ENCODE measurements at regions not wholly inside any gene's neighbourhood (a gene's known extent, or its start where the extent isn't known, plus 50 kb on each side); places are given as distances from the start of the nearest gene placed in this dataset.

DNA sequence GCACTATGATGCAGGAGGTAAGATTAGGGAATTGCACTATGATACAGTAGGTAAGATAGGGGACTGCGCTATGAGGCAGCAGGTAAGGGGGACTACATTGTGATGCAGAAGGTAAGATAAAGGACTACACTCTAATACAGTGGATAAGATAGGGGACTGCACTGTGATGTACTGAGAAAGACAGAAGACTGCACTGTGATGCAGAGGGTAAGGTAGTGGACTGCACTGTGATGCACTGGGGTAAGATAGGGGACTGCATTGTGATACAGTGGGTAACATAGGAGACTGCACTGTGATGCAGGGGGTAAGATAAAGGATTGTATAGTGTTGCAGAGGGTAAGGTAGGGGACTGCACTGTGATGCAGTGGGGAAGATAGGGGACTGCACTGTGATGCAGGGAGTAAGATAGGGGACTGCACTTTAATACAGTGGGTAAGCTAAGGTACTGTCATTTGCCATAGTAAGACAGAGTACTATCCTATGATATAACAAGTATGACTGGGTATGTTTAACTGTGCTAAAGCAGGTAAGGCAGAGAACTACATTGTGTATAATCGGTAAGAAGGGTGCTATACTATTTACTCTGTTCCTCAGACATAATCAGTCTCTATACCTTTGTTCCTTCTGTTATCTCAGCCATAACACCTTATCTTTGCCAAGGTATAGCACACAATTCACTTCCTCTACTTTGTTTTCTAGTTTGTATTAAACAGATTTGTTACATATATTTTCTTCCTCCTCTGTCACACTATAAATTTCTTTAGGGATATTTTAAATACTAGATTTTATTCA, 208.5 kb downstream of the BARHL2 start:
- no peaks in the 10 kb centered on the region for H3K27me3 ChIP-seq (ENCODE audit: low read length)
- no peaks in the 10 kb centered on the region for H3K9me3 ChIP-seq (ENCODE audit: insufficient read depth, low read length)
- no peak overlapping the region for H3K4me2 ChIP-seq (ENCODE audit: low read depth, low read length, poor library complexity, severe bottlenecking)
- H3K9ac ChIP-seq (ENCODE audit: low read length): no peak overlapping the region
- H2AFZ ChIP-seq (ENCODE audit: low read depth, low read length, severe bottlenecking): no peak overlapping the region
- H3K9me2 ChIP-seq (replicated peaks; ENCODE audit: insufficient read depth, low read length): no peaks in the 10 kb centered on the region
- H3K4me3 ChIP-seq (ENCODE audit: insufficient read depth, low read length, poor library complexity, severe bottlenecking): no peak overlapping the region
- no peaks in the 10 kb centered on the region for H3K36me3 ChIP-seq (ENCODE audit: low read length)
- no peak for TF ChIP-seq EZH2phosphoT487 (conservative IDR thresholded peaks at IDR 0.05; ENCODE audit: low read length)
- no peak for TF ChIP-seq CTCF (IDR thresholded peaks at IDR 0.05; ENCODE audit: insufficient read depth, low read length, poor library complexity, severe bottlenecking)
- H3F3A ChIP-seq (ENCODE audit: insufficient read depth): no peaks in the 10 kb centered on the region
- H3K27ac ChIP-seq (ENCODE audit: low read depth, low read length): no peak overlapping the region
- H3K79me2 ChIP-seq (ENCODE audit: insufficient read depth, low read length): no peaks in the 10 kb centered on the region
- H4K20me1 ChIP-seq (ENCODE audit: low read depth, low read length): no peaks in the 10 kb centered on the region

DNA sequence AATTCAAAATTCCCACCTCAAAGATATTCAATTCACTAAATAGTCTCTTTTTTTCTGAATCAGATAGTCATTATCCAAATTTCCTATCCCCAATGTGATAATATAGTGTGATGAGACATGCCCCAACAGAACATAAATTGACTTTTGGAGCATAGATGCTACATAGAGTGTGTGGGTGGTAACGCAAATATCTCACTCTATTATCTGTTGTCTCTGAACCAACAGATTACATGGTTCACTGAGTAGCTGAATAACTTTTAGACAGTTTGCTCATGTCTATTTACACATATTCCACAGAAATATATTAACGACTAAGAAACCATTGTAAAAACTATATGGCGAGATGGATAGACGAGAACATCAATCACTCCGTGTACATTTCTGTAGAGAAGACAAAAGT, 209.9 kb downstream of the BARHL2 start:
- Histone ChIP-seq H2AFZ (ENCODE audit: low read depth, low read length, severe bottlenecking) (no peak overlapping the region), H4K20me1 (ENCODE audit: low read depth, low read length) (no peaks in the 10 kb centered on the region), H3K4me3 (ENCODE audit: insufficient read depth, low read length, poor library complexity, severe bottlenecking) (no peak overlapping the region), H3K36me3 (ENCODE audit: low read length) (no peaks in the 10 kb centered on the region), H3F3A (ENCODE audit: insufficient read depth) (no peaks in the 10 kb centered on the region), H3K27me3 (ENCODE audit: low read length) (no peaks in the 10 kb centered on the region), H3K79me2 (ENCODE audit: insufficient read depth, low read length) (no peaks in the 10 kb centered on the region), H3K9me2 (replicated peaks; ENCODE audit: insufficient read depth, low read length) (no peaks in the 10 kb centered on the region), H3K9ac (ENCODE audit: low read length) (no peak overlapping the region), H3K4me2 (ENCODE audit: low read depth, low read length, poor library complexity, severe bottlenecking) (no peak overlapping the region), H3K27ac (ENCODE audit: low read depth, low read length) (no peak overlapping the region), H3K9me3 (ENCODE audit: insufficient read depth, low read length) (no peaks in the 10 kb centered on the region)
- no peak for TF ChIP-seq CTCF (IDR thresholded peaks at IDR 0.05; ENCODE audit: insufficient read depth, low read length, poor library complexity, severe bottlenecking)
- TF ChIP-seq EZH2phosphoT487 (conservative IDR thresholded peaks at IDR 0.05; ENCODE audit: low read length): no peak

DNA sequence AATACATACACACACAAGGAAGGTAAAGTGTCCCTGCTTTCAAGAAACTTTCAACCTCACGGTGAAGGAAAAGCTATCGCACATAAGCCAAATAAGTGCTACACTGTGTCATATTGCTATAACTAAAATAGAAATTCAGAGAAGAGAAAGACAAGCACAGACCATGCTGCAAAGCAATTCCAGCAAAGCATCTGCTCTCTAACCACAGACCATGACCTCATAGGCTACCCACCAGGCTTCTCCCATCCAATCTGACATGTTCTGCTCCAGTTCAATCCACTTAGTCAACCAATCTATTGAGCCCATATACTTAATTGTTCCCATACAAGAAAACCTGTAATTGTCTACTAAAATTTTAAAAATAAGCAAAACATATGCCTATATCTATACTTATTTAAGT, 211.3 kb downstream of the BARHL2 start:
- no peak overlapping the region for H3K9ac ChIP-seq (ENCODE audit: low read length)
- no peaks in the 10 kb centered on the region for H3F3A ChIP-seq (ENCODE audit: insufficient read depth)
- H3K4me3 ChIP-seq (ENCODE audit: insufficient read depth, low read length, poor library complexity, severe bottlenecking): no peak overlapping the region
- no peak for TF ChIP-seq CTCF (IDR thresholded peaks at IDR 0.05; ENCODE audit: insufficient read depth, low read length, poor library complexity, severe bottlenecking)
- TF ChIP-seq EZH2phosphoT487 (conservative IDR thresholded peaks at IDR 0.05; ENCODE audit: low read length): no peak
- H3K4me2 ChIP-seq (ENCODE audit: low read depth, low read length, poor library complexity, severe bottlenecking): no peak overlapping the region
- no peaks in the 10 kb centered on the region for H3K9me3 ChIP-seq (ENCODE audit: insufficient read depth, low read length)
- no peak overlapping the region for H3K27ac ChIP-seq (ENCODE audit: low read depth, low read length)
- no peaks in the 10 kb centered on the region for H3K79me2 ChIP-seq (ENCODE audit: insufficient read depth, low read length)
- H3K9me2 ChIP-seq (replicated peaks; ENCODE audit: insufficient read depth, low read length): no peaks in the 10 kb centered on the region
- no peaks in the 10 kb centered on the region for H3K36me3 ChIP-seq (ENCODE audit: low read length)
- H2AFZ ChIP-seq (ENCODE audit: low read depth, low read length, severe bottlenecking): no peak overlapping the region
- no peaks in the 10 kb centered on the region for H3K27me3 ChIP-seq (ENCODE audit: low read length)
- H4K20me1 ChIP-seq (ENCODE audit: low read depth, low read length): no peaks in the 10 kb centered on the region

Data from SU-DHL-6 (cell line).